SK-N-MC (cell line): ENCODE measurements at regions not wholly inside any gene's neighbourhood (a gene's known extent, or its start where the extent isn't known, plus 50 kb on each side); places are given as distances from the start of the nearest gene placed in this dataset.
"Not testable (repeated sequence)": the region's sequence is repeated elsewhere in the genome, so short reads cannot be mapped to it uniquely, and the experiment has no call there.

Source experiments
- EZH2 ChIP-seq: fragments of 200-600 bp; sonication (generic); IDR thresholded peaks from one replicate; pipeline ENCODE4 v1.6.1; 2017; ENCODE audit warnings: antibody characterized with exemption
- POLR2AphosphoS5 ChIP-seq: IDR thresholded peaks from 2 replicates; pipeline ENCODE4 v1.6.1; 2012; ENCODE audit warnings: mild to moderate bottlenecking, low read depth, low read length, borderline replicate concordance

DNA sequence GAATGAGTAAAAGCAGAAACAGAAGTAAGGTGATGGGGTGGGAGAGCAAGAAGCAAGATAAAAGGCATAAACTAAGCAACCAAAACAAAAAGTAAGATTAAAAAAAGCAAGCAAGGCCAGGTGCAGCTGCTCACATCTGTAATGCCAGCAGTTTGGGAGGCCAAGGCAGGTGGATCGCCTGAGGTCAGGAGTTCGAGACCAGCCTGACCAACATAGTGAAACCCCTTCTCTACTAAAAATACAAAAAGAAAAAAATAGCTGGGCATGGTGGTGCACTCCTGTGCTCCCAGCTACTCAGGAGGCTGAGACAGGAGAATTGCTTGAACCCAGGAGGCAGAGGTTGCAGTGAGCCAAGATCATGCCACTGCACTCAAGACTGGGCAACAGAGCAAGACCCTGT is 90.6 kb downstream of the PPIAL4G start:
- TF ChIP-seq EZH2, POLR2AphosphoS5: not testable (repeated sequence)
